OCI-LY7 (cell line): ENCODE measurements at regions not wholly inside any gene's neighbourhood (a gene's known extent, or its start where the extent isn't known, plus 50 kb on each side); places are given as distances from the start of the nearest gene placed in this dataset.

Experiments
- BruUV-seq: library from RNA; stranded (reverse); fragments of 400-500 nt; replicated peaks from 2 replicates; lab custom pipeline; 2021; lab: Mats Ljungman, UMichigan
- CTCF ChIA-PET: fragments of 300-600 bp; sonication (Branson Sonifier 250); formaldehyde crosslinking; loops from one replicate; lab custom pipeline; 2022; ENCODE audit warnings: antibody characterized with exemption; ENCODE audit not compliant: unreplicated experiment; lab: Charles Lee
- POLR2A ChIA-PET: fragments of 300-600 bp; sonication (Branson Sonifier 250); formaldehyde crosslinking; loops from one replicate; lab custom pipeline; 2022; ENCODE audit warnings: antibody characterized with exemption; lab: Charles Lee
- DNase-seq: peaks from one replicate; pipeline ENCODE4 v3.0.0-alpha.2; 2015; ENCODE audit warnings: low spot score
- H2AFZ ChIP-seq: fragments of 200-600 bp; sonication (generic), shearing (Covaris generic); 2 replicates; pipeline ENCODE4 v1.6.1; 2014; ENCODE audit warnings: mild to moderate bottlenecking, antibody characterized with exemption, low read length, moderate library complexity
- H3K27ac ChIP-seq: fragments of 200-600 bp; sonication (generic); 2 replicates; pipeline ENCODE4 v1.5.1; 2014; ENCODE audit warnings: mixed run types, low read depth, mild to moderate bottlenecking, moderate library complexity, low read length, inconsistent platforms; ENCODE audit not compliant: poor library complexity, severe bottlenecking
- H3K36me3 ChIP-seq: fragments of 200-600 bp; sonication (generic); 2 replicates; pipeline ENCODE4 v1.6.1; 2014; ENCODE audit warnings: mild to moderate bottlenecking, antibody characterized with exemption, low read length, moderate library complexity, mixed read lengths; ENCODE audit not compliant: insufficient read depth
- H3K4me1 ChIP-seq: fragments of 200-600 bp; sonication (generic); 2 replicates; pipeline ENCODE4 v1.5.1; 2014; ENCODE audit warnings: mild to moderate bottlenecking, low read length; ENCODE audit not compliant: insufficient read depth, poor library complexity, severe bottlenecking
- H3K4me2 ChIP-seq: fragments of 200-600 bp; sonication (generic); 2 replicates; pipeline ENCODE4 v1.6.1; 2014; ENCODE audit warnings: mild to moderate bottlenecking, low read length
- H3K4me3 ChIP-seq: fragments of 200-600 bp; sonication (generic); 2 replicates; pipeline ENCODE4 v1.5.1; 2014; ENCODE audit warnings: mild to moderate bottlenecking, low read depth, low read length; ENCODE audit not compliant: poor library complexity, severe bottlenecking
- H3K79me2 ChIP-seq: fragments of 200-600 bp; sonication (generic); 2 replicates; pipeline ENCODE4 v1.6.1; 2016; ENCODE audit warnings: low read depth, mild to moderate bottlenecking, low read length, moderate library complexity, mixed read lengths; ENCODE audit not compliant: insufficient read depth
- H3K9me2 ChIP-seq: fragments of 200-600 bp; sonication (generic); 2 replicates; pipeline ENCODE4 v1.6.1; 2016; ENCODE audit warnings: mild to moderate bottlenecking, low read length, mixed read lengths; ENCODE audit not compliant: insufficient read depth
- H3K9me3 ChIP-seq: fragments of 200-600 bp; sonication (generic); 2 replicates; pipeline ENCODE4 v1.6.1; 2014; ENCODE audit warnings: mild to moderate bottlenecking, mixed run types, low read length, mixed read lengths
- H4K20me1 ChIP-seq: fragments of 200-600 bp; sonication (generic); 2 replicates; pipeline ENCODE4 v1.6.1; 2014; ENCODE audit warnings: mild to moderate bottlenecking, antibody characterized with exemption, low read length, moderate library complexity, mixed read lengths; ENCODE audit not compliant: insufficient read depth
- EZH2phosphoT487 ChIP-seq: fragments of 200-600 bp; sonication (generic); IDR thresholded peaks from 2 replicates; pipeline ENCODE4 v1.6.1; 2018; ENCODE audit warnings: low read depth, borderline replicate concordance, mild to moderate bottlenecking, mixed run types, antibody characterized with exemption, low read length, moderate library complexity, mixed read lengths
- intact Hi-C: fragments of 100-400 bp; cut with micrococcal nuclease; formaldehyde crosslinking; loops from one replicate; pipeline ENCODE4 v1.10.0; 2022; ENCODE audit not compliant: unreplicated experiment
- TF ChIP-seq, protein P1 (sequence below): fragments of 200-600 bp; sonication (generic); conservative IDR thresholded peaks from 2 replicates; pipeline ENCODE4 v1.5.1; 2014; ENCODE audit warnings: mild to moderate bottlenecking, antibody characterized with exemption, low read length, moderate library complexity, mixed read lengths

DNA sequence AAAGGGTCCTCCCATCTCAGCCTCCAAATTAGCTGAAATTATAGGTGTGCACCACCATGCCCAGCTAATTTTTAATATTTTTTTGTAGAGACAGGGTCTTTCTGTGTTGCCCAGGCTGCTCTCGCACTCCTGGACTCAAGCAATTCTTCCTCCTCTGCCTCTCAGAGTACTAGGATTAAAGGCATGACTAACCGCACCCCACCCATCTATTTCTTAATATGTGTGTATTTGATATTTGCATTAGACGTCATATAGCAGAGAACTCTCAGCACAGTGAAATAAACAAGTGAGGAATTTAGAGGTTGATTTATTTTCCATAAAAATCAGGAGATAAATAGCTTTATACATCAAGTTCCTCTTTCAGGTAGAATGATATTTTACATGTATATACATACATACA is 213.5 kb downstream of the FSIP2 start:
- no peak for TF ChIP-seq EZH2phosphoT487
- TF ChIP-seq, protein P1, sequence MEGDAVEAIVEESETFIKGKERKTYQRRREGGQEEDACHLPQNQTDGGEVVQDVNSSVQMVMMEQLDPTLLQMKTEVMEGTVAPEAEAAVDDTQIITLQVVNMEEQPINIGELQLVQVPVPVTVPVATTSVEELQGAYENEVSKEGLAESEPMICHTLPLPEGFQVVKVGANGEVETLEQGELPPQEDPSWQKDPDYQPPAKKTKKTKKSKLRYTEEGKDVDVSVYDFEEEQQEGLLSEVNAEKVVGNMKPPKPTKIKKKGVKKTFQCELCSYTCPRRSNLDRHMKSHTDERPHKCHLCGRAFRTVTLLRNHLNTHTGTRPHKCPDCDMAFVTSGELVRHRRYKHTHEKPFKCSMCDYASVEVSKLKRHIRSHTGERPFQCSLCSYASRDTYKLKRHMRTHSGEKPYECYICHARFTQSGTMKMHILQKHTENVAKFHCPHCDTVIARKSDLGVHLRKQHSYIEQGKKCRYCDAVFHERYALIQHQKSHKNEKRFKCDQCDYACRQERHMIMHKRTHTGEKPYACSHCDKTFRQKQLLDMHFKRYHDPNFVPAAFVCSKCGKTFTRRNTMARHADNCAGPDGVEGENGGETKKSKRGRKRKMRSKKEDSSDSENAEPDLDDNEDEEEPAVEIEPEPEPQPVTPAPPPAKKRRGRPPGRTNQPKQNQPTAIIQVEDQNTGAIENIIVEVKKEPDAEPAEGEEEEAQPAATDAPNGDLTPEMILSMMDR, result no peak
- ChIA-PET POLR2A (interaction anchor here (0.6 kb wide), 1 partner anchor 19 kb away, joined by 3 read pairs; no protein-coding TSS in a partner anchor), CTCF (no interaction called here)
- no peak for DNase-seq
- Histone ChIP-seq H3K79me2 (no peaks in the 10 kb centered on the region), H2AFZ (no peak overlapping the region), H4K20me1 (no peaks in the 10 kb centered on the region), H3K4me3 (no peak overlapping the region), H3K4me1 (no peaks in the 10 kb centered on the region), H3K36me3 (no peaks in the 10 kb centered on the region), H3K9me2 (no peaks in the 10 kb centered on the region), H3K4me2 (no peak overlapping the region), H3K9me3 (no peaks in the 10 kb centered on the region), H3K27ac (no peak overlapping the region)
- BruUV-seq, result no TSS peak
- intact Hi-C loops, result no loop called here

DNA sequence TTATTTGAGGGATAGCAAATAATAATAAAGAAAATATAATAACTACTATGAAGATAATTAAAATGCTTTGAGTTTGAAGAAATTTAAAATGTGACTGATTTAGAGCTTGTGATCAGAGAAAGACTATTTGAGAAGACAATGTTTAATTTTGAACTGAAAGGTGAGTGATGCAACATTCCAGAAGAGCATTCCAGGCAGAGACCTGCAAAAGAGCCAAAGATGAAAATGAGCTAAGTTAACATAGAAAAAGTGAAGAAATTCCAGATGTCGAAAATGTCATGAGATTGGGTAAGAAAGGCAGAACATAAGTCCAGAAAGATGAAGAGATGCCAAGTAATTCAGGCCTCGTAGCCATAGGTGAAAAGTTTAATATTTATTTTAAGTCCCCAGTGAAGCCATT is 215.8 kb downstream of the FSIP2 start:
- Histone ChIP-seq H4K20me1 (no peaks in the 10 kb centered on the region), H3K4me3 (no peak overlapping the region), H3K27ac (no peak overlapping the region), H3K4me1 (no peaks in the 10 kb centered on the region), H3K36me3 (no peaks in the 10 kb centered on the region), H2AFZ (no peak overlapping the region), H3K9me2 (no peaks in the 10 kb centered on the region), H3K4me2 (no peak overlapping the region), H3K79me2 (no peaks in the 10 kb centered on the region), H3K9me3 (no peaks in the 10 kb centered on the region)
- BruUV-seq, result no TSS peak
- TF ChIP-seq, protein P1, result no peak
- TF ChIP-seq EZH2phosphoT487, result no peak
- POLR2A ChIA-PET, result interaction anchor here (0.6 kb wide), 1 partner anchor 209 kb away, joined by 3 read pairs; no protein-coding TSS in a partner anchor
- intact Hi-C loops, result no loop called here
- DNase-seq, result no peak
- CTCF ChIA-PET, result no interaction called here

DNA sequence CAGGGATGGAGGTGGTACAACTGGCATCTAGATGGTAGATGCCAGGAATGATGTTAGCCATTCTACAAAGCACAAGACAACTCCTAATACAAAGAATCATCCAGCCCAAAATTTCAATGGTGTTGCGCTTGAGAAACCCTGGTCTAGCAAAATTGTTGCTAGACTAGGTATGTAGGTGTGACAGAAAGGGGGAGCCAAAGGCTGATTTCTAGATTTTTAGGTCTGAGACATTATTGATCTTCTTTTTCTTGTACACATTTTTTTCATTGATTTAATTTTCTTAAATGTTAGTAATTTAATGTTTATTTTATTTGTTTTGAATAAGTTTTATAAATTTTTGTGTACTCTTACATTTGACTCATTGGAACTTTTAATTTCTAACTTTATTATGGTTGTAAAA is 216.4 kb downstream of the FSIP2 start:
- H3K9me2 ChIP-seq, result no peaks in the 10 kb centered on the region
- TF ChIP-seq EZH2phosphoT487, result no peak
- TF ChIP-seq, protein P1, result no peak
- no peak overlapping the region for H3K4me3 ChIP-seq
- H2AFZ ChIP-seq, result no peak overlapping the region
- no peaks in the 10 kb centered on the region for H3K36me3 ChIP-seq
- no peaks in the 10 kb centered on the region for H3K9me3 ChIP-seq
- H3K79me2 ChIP-seq, result no peaks in the 10 kb centered on the region
- ChIA-PET CTCF (no interaction called here), POLR2A (no interaction called here)
- no peaks in the 10 kb centered on the region for H4K20me1 ChIP-seq
- H3K4me1 ChIP-seq, result no peaks in the 10 kb centered on the region
- H3K4me2 ChIP-seq, result no peak overlapping the region
- intact Hi-C loops, result no loop called here
- no TSS peak for BruUV-seq
- no peak overlapping the region for H3K27ac ChIP-seq
- DNase-seq, result no peak
